Fibroblast of pulmonary artery (primary cell): ENCODE measurements at regions not wholly inside any gene's neighbourhood (a gene's known extent, or its start where the extent isn't known, plus 50 kb on each side); places are given as distances from the start of the nearest gene placed in this dataset.

Experiments used
- DNase-seq: peaks from one replicate; pipeline ENCODE4 v3.0.0-alpha.2; 2010; ENCODE audit warnings: low read depth
- H3K4me3 ChIP-seq: replicated peaks from 2 replicates; pipeline ENCODE4 v1.5.1; 2011; ENCODE audit warnings: low read depth, mild to moderate bottlenecking, control low read depth, low read length, moderate library complexity
- TF ChIP-seq, protein P1 (sequence below): IDR thresholded peaks from 2 replicates; pipeline ENCODE4 v1.5.1; 2011; ENCODE audit warnings: mild to moderate bottlenecking, control low read depth, low read length, inconsistent platforms; ENCODE audit errors: missing control alignments

DNA sequence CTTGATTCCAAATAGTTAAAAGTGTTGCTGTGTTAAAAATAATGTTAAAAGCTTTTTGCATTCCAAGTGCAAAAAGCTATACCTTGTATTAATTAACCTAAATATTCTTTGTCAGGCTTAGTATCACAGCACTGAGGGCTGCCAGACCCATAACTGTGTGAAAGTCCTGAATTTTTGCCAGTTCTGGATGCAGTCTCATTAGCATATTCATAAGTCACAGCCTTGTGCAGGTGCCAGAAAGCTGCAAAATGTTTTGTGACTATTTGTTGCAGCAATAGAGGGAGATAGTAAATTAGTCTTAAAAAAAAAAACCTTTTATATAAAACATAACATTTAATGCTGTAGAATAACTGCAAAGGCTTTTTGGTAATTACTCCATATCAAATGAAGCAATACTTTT is 56.6 kb downstream of the SLITRK1 start:
- no peak for DNase-seq
- H3K4me3 ChIP-seq: no peak overlapping the region
- TF ChIP-seq, protein P1, sequence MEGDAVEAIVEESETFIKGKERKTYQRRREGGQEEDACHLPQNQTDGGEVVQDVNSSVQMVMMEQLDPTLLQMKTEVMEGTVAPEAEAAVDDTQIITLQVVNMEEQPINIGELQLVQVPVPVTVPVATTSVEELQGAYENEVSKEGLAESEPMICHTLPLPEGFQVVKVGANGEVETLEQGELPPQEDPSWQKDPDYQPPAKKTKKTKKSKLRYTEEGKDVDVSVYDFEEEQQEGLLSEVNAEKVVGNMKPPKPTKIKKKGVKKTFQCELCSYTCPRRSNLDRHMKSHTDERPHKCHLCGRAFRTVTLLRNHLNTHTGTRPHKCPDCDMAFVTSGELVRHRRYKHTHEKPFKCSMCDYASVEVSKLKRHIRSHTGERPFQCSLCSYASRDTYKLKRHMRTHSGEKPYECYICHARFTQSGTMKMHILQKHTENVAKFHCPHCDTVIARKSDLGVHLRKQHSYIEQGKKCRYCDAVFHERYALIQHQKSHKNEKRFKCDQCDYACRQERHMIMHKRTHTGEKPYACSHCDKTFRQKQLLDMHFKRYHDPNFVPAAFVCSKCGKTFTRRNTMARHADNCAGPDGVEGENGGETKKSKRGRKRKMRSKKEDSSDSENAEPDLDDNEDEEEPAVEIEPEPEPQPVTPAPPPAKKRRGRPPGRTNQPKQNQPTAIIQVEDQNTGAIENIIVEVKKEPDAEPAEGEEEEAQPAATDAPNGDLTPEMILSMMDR: no peak

GRCh38 chr13:83824560-83824959 is 57.7 kb downstream of the SLITRK1 start:
- no peak for DNase-seq
- TF ChIP-seq, protein P1: no peak
- H3K4me3 ChIP-seq: no peak overlapping the region

DNA sequence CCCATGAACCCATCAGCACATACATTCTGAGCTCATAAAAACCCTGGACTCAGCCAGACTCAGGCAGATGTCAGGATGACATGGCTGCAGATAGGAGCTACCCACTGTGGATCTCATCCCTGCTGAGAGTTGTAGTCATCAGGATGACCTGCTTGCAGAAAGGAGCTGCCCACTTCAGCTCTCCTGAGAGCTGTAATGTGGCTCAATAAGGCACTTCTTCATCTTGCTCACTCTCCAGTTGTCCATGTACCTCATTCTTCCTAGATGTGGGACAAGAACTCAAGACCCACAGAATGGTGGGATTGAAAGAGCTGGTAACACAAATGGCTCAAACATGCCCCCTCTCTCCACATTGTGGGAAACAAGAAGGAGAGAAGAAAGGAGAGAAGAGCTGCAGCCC is 58.2 kb downstream of the SLITRK1 start:
- no peak for DNase-seq
- TF ChIP-seq, protein P1: no peak
- no peak overlapping the region for H3K4me3 ChIP-seq

DNA sequence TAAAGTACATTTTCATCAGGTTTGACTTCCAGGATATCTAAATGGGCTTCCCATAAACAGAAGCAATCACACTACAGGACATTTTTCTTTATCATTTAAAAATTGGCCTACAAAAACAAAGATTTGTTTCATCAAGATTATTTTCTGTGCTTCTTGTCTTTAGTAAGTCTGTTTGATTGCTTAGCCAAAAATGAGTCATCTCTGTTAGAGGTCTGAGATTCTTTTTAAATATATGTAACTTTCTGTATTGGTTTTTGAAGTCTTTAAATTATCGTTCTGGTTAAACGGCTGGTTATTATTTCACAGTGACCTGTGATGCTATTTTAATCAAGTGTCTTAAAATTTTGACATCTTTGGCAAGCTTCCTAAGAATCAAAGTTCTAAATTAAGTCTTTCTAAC is 62.7 kb downstream of the SLITRK1 start:
- no peak overlapping the region for H3K4me3 ChIP-seq
- TF ChIP-seq, protein P1: no peak
- DNase-seq: no peak

- no peak for DNase-seq
- TF ChIP-seq, protein P1: no peak
- H3K4me3 ChIP-seq: no peak overlapping the region
These were observed 63.1 kb downstream of the SLITRK1 start for GRCh38 chr13:83819156-83819555.

GRCh38 chr13:83816081-83816480 is 66.2 kb downstream of the SLITRK1 start:
- H3K4me3 ChIP-seq: no peak overlapping the region
- DNase-seq: no peak
- TF ChIP-seq, protein P1: no peak

- TF ChIP-seq, protein P1: no peak
- H3K4me3 ChIP-seq: no peak overlapping the region
- DNase-seq: no peak
These were observed 66.7 kb downstream of the SLITRK1 start for GRCh38 chr13:83815598-83815997.
